ENCODE measurements at regions not wholly inside any gene's neighbourhood (a gene's known extent, or its start where the extent isn't known, plus 50 kb on each side); places are given as distances from the start of the nearest gene placed in this dataset.

DNA sequence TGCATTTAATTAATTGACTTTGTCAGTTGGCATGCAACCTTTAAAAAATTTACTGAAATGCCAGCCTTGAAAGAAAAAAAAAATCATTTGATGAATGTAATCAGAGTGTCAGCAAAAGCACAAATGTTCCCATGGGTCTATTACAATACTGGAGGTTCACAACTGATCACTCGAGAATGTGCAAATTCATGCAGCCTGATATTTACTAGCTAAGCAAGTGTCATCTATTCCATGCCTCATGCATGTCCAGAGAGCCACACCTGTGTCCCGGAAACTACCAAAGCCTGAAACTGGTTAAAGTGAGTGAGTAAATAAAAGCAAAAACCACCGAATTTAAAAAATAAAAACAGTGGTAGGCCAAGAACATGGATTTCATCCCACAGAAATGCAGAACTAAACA, 415.3 kb upstream of the ID2 start:
- Histone ChIP-seq H3K4me1 (ENCODE audit: control insufficient read depth, insufficient read depth, low read length) (peaks cover 9% of the 10 kb centered on the region), H3K9me3 (ENCODE audit: control insufficient read depth, low read length) (no peaks in the 10 kb centered on the region), H3K36me3 (ENCODE audit: control insufficient read depth, insufficient read depth, low read length) (no peaks in the 10 kb centered on the region), H3K9ac (ENCODE audit: extremely low read depth, low read length, poor library complexity, severe bottlenecking) (no peak overlapping the region), H3K4me3 (ENCODE audit: low read length) (no peak overlapping the region), H3K27ac (ENCODE audit: low read depth, low read length) (no peak overlapping the region), H3K27me3 (ENCODE audit: control insufficient read depth, insufficient read depth, low read length, poor library complexity, severe bottlenecking) (no peaks in the 10 kb centered on the region)
- no peaks in the 10 kb centered on the region for H3K9me3 Mint-ChIP-seq
- no peak for TF ChIP-seq CTCF (conservative IDR thresholded peaks at IDR 0.05)
- no peak overlapping the region for H3K27ac Mint-ChIP-seq
- 90 to 91% methylated on average over 1 to 3 of the region's 3 CpGs for WGBS, 2 experiments (ENCODE audit: insufficient coverage in 1 of 2, insufficient read length in 1 of 2)
- H3K36me3 Mint-ChIP-seq (ENCODE audit: low read depth): no peaks in the 10 kb centered on the region
- H3K4me1 Mint-ChIP-seq: peaks cover 38% of the 10 kb centered on the region
- no peak overlapping the region for H3K4me3 Mint-ChIP-seq
- no peak for DNase-seq
- H3K27me3 Mint-ChIP-seq (ENCODE audit: insufficient read depth): peaks cover 1% of the 10 kb centered on the region

- Histone ChIP-seq H3K27ac (ENCODE audit: low read depth, low read length) (no peak overlapping the region), H3K4me1 (ENCODE audit: control insufficient read depth, insufficient read depth, low read length) (peaks cover 7% of the 10 kb centered on the region), H3K27me3 (ENCODE audit: control insufficient read depth, insufficient read depth, low read length, poor library complexity, severe bottlenecking) (no peaks in the 10 kb centered on the region), H3K9me3 (ENCODE audit: control insufficient read depth, low read length) (no peaks in the 10 kb centered on the region), H3K36me3 (ENCODE audit: control insufficient read depth, insufficient read depth, low read length) (no peaks in the 10 kb centered on the region), H3K4me3 (ENCODE audit: low read length) (no peak overlapping the region), H3K9ac (ENCODE audit: extremely low read depth, low read length, poor library complexity, severe bottlenecking) (no peak overlapping the region)
- Mint-ChIP-seq H3K4me3 (no peak overlapping the region), H3K4me1 (peaks cover 33% of the 10 kb centered on the region), H3K36me3 (ENCODE audit: low read depth) (no peaks in the 10 kb centered on the region), H3K9me3 (no peaks in the 10 kb centered on the region), H3K27ac (no peak overlapping the region), H3K27me3 (ENCODE audit: insufficient read depth) (peaks cover 1% of the 10 kb centered on the region)
- 94 to 97% methylated on average over 3 of the region's 3 CpGs for WGBS, 2 experiments (ENCODE audit: insufficient coverage in 1 of 2, insufficient read length in 1 of 2)
- TF ChIP-seq CTCF (conservative IDR thresholded peaks at IDR 0.05): no peak
- DNase-seq: no peak
Measured at GRCh38 chr2:8267048-8267447, 414.8 kb upstream of the ID2 start.

DNA sequence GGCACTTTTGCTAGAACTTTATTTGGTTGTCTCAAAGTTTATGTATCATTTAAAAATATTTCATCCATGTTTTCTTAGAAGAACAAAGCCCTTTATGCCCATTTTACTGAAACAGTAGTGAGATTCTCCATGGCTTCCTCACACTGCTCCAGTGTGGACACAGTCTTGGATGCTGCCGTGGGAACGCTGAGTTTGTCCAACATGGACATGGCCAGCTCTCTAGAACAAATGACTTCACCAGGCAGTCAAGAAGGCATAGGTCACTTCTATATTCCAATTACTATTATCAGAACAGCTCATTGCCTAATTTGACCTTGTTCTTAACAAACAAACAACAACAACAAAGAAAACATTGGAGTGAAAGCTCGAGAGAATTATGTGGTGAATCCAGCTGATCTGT, 414.1 kb upstream of the ID2 start:
- DNase-seq: no peak
- no peak overlapping the region for H3K9ac ChIP-seq (ENCODE audit: extremely low read depth, low read length, poor library complexity, severe bottlenecking)
- TF ChIP-seq CTCF (conservative IDR thresholded peaks at IDR 0.05): no peak
- no peaks in the 10 kb centered on the region for H3K36me3 Mint-ChIP-seq (ENCODE audit: low read depth)
- H3K9me3 Mint-ChIP-seq: no peaks in the 10 kb centered on the region
- H3K27me3 ChIP-seq (ENCODE audit: control insufficient read depth, insufficient read depth, low read length, poor library complexity, severe bottlenecking): no peaks in the 10 kb centered on the region
- H3K27ac ChIP-seq (ENCODE audit: low read depth, low read length): no peak overlapping the region
- no peak overlapping the region for H3K4me3 ChIP-seq (ENCODE audit: low read length)
- no peak overlapping the region for H3K27ac Mint-ChIP-seq
- H3K36me3 ChIP-seq (ENCODE audit: control insufficient read depth, insufficient read depth, low read length): no peaks in the 10 kb centered on the region
- peaks cover 29% of the 10 kb centered on the region for H3K4me1 Mint-ChIP-seq
- H3K4me3 Mint-ChIP-seq: no peak overlapping the region
- peaks cover 1% of the 10 kb centered on the region for H3K27me3 Mint-ChIP-seq (ENCODE audit: insufficient read depth)
- no peaks in the 10 kb centered on the region for H3K9me3 ChIP-seq (ENCODE audit: control insufficient read depth, low read length)
- WGBS, 2 experiments (ENCODE audit: insufficient coverage in 1 of 2, insufficient read length in 1 of 2): 90 to 98% methylated on average over 3 of the region's 3 CpGs
- peaks cover 7% of the 10 kb centered on the region for H3K4me1 ChIP-seq (ENCODE audit: control insufficient read depth, insufficient read depth, low read length)

Measured in endodermal cell (in vitro differentiated cells).